A673 (cell line): ENCODE measurements at regions not wholly inside any gene's neighbourhood (a gene's known extent, or its start where the extent isn't known, plus 50 kb on each side); places are given as distances from the start of the nearest gene placed in this dataset.

Experiments
- BruUV-seq: library from RNA; stranded (reverse); fragments of 400-500 nt; replicated peaks from 2 replicates; lab custom pipeline; 2021; lab: Mats Ljungman, UMichigan
- CTCF ChIA-PET: fragments of 300-600 bp; sonication (Branson Sonifier 250); formaldehyde crosslinking; loops from one replicate; lab custom pipeline; 2022; ENCODE audit warnings: antibody characterized with exemption; lab: Charles Lee
- POLR2A ChIA-PET: fragments of 300-600 bp; sonication (Branson Sonifier 250); formaldehyde crosslinking; loops from one replicate; lab custom pipeline; 2022; ENCODE audit warnings: antibody characterized with exemption; ENCODE audit not compliant: low non-redundant PET; lab: Charles Lee
- DNase-seq: peaks from one replicate; pipeline ENCODE4 v3.0.0-alpha.2; 2015; ENCODE audit warnings: low spot score
- H3K27ac ChIP-seq: fragments of 200-600 bp; sonication (generic); 2 replicates; pipeline ENCODE4 v1.5.1; 2016; ENCODE audit warnings: mixed run types, low read depth, mild to moderate bottlenecking, mixed read lengths, antibody characterized with exemption, low read length; ENCODE audit not compliant: poor library complexity, severe bottlenecking
- H3K27me3 ChIP-seq: fragments of 200-600 bp; sonication (generic); replicated peaks from 2 replicates; pipeline ENCODE4 v1.6.1; 2017; ENCODE audit warnings: mixed run types, low read depth, mild to moderate bottlenecking, mixed read lengths, antibody characterized with exemption, low read length; ENCODE audit not compliant: insufficient read depth, poor library complexity
- H3K36me3 ChIP-seq: fragments of 200-600 bp; sonication (generic); 2 replicates; pipeline ENCODE4 v1.6.1; 2016; ENCODE audit warnings: mixed run types, mild to moderate bottlenecking, mixed read lengths, antibody characterized with exemption, low read length; ENCODE audit not compliant: insufficient read depth, poor library complexity, severe bottlenecking
- H3K4me1 ChIP-seq: fragments of 200-600 bp; sonication (generic); 2 replicates; pipeline ENCODE4 v1.6.1; 2017; ENCODE audit warnings: mixed run types, mild to moderate bottlenecking, mixed read lengths, antibody characterized with exemption, low read length; ENCODE audit not compliant: insufficient read depth, poor library complexity, severe bottlenecking
- H3K4me3 ChIP-seq: fragments of 200-600 bp; sonication (generic); 2 replicates; pipeline ENCODE4 v1.5.1; 2016; ENCODE audit warnings: low read depth, mixed run types, mild to moderate bottlenecking, mixed read lengths, low read length; ENCODE audit not compliant: poor library complexity, severe bottlenecking
- H3K9me3 ChIP-seq: fragments of 200-600 bp; sonication (generic); 2 replicates; pipeline ENCODE4 v1.6.1; 2016; ENCODE audit warnings: mixed run types, low read depth, mild to moderate bottlenecking, mixed read lengths, antibody characterized with exemption, low read length; ENCODE audit not compliant: poor library complexity, severe bottlenecking
- CTCF ChIP-seq: fragments of 300-800, 200-600 bp; sonication (generic); conservative IDR thresholded peaks from 2 replicates; pipeline ENCODE4 v1.5.1; 2017; ENCODE audit warnings: low read depth, mild to moderate bottlenecking, antibody characterized with exemption, low read length, moderate library complexity, mixed read lengths
- EZH2 ChIP-seq: fragments of 200-600 bp; sonication (generic); IDR thresholded peaks from 2 replicates; pipeline ENCODE4 v1.6.1; 2017; ENCODE audit warnings: borderline replicate concordance, low read depth, mild to moderate bottlenecking, mixed read lengths, antibody characterized with exemption, low read length; ENCODE audit not compliant: poor library complexity, severe bottlenecking
- intact Hi-C: fragments of 100-400 bp; cut with micrococcal nuclease; formaldehyde crosslinking; loops from one replicate; pipeline ENCODE4 v1.10.0; 2022; ENCODE audit not compliant: unreplicated experiment

GRCh38 chr10:23530079-23530478, 91.2 kb downstream of the OTUD1 start:
- Histone ChIP-seq H3K9me3 (no peaks in the 10 kb centered on the region), H3K27me3 (no peaks in the 10 kb centered on the region), H3K36me3 (no peaks in the 10 kb centered on the region), H3K4me1 (no peaks in the 10 kb centered on the region), H3K4me3 (no peak overlapping the region), H3K27ac (no peak overlapping the region)
- DNase-seq: no peak
- ChIA-PET CTCF (no interaction called here), POLR2A (no interaction called here)
- no TSS peak for BruUV-seq
- intact Hi-C loops: loop anchor here (2.0 kb wide), 1 partner anchor 371 kb away; no protein-coding TSS in a partner anchor
- no peak for TF ChIP-seq EZH2
- peak; percentile 60 for TF ChIP-seq CTCF

GRCh38 chr10:23533212-23533611, 94.3 kb downstream of the OTUD1 start:
- H3K9me3 ChIP-seq: no peaks in the 10 kb centered on the region
- intact Hi-C loops: no loop called here
- no peak overlapping the region for H3K27ac ChIP-seq
- ChIA-PET CTCF (no interaction called here), POLR2A (no interaction called here)
- no peaks in the 10 kb centered on the region for H3K4me1 ChIP-seq
- H3K4me3 ChIP-seq: no peak overlapping the region
- DNase-seq: no peak
- BruUV-seq: no TSS peak
- TF ChIP-seq EZH2 (no peak), CTCF (no peak)
- H3K36me3 ChIP-seq: no peaks in the 10 kb centered on the region
- no peaks in the 10 kb centered on the region for H3K27me3 ChIP-seq

GRCh38 chr10:23534326-23534725, 95.5 kb downstream of the OTUD1 start:
- BruUV-seq: no TSS peak
- intact Hi-C loops: no loop called here
- ChIA-PET CTCF (no interaction called here), POLR2A (no interaction called here)
- H3K9me3 ChIP-seq: no peaks in the 10 kb centered on the region
- no peaks in the 10 kb centered on the region for H3K27me3 ChIP-seq
- no peaks in the 10 kb centered on the region for H3K36me3 ChIP-seq
- TF ChIP-seq EZH2 (no peak), CTCF (no peak)
- no peak overlapping the region for H3K27ac ChIP-seq
- H3K4me3 ChIP-seq: no peak overlapping the region
- no peaks in the 10 kb centered on the region for H3K4me1 ChIP-seq
- no peak for DNase-seq
